HG03342 (cell line): ENCODE measurements at regions not wholly inside any gene's neighbourhood (a gene's known extent, or its start where the extent isn't known, plus 50 kb on each side); places are given as distances from the start of the nearest gene placed in this dataset.
"Not testable (repeated sequence)": the region's sequence is repeated elsewhere in the genome, so short reads cannot be mapped to it uniquely, and the experiment has no call there.

ENCODE experiments used
- ATAC-seq: cut with Tn5 transposase; IDR thresholded peaks from one replicate; pipeline ENCODE4 v1.9.1; 2021; ENCODE audit warnings: mild to moderate bottlenecking, moderate library complexity; ENCODE audit not compliant: unreplicated experiment

DNA sequence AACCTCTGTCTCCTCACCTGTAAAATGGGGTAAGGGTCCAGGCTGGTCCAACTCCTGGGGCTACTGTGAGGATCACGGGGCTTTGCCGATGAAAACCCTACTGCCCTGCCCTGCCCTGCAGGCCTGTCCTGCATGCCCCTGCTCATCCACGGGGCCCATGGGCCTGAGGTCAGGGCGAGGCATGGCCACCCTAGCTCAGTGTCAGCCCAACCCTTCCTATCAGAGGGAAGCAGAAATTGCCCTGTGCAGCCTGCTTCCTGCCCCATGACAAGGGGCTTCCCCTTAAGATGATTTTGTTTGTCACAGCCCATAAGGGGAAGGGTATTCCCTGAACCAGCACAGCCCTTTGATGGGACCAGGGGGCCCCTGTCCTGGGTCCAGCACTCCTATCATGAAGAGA, 353.6 kb upstream of the ID2 start:
- ATAC-seq: no peak

DNA sequence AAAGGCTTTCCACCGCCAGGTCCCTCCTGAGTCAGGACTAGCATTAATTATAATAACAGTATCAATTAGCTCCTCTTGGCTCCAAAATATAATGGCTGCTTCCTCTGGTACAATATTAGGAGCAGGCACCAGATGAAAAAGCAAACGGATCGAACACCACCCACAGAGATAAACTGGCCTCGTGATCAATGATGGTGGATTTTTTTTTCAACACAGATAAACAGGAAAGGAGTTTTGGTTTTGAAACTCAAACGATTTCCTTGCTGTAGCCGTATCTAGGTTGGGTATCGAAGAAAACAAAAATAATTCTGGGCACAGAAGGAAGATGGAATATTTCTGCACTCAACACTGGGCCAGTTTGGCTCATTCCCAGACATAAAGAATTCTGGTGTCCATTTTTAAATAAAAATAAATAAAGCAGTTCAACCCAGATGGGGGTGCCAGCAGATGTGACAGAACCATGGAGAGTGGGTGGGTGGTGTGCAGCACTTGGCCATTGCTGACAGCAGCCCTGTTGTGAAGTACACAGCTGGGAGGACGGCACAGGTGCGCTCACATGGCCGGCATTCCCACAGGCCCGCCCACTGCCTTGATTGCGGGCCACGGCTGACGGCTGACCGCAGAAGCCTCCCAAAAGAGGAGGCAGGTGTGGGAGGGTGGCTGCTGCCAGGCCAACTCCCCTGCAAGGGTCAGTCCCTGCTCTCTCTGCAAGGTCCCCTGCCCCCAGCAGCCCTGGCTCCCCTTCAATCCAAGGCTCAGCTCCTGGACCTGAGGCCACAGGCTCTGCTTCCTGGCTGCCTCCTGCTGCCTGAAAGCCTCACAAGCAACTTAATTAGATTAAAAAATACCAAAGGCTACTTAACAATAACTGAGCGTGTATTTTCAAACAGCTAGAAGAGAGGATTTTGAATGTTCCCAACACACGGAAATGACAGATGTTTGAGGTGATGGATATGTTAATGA, 351.9 kb upstream of the ID2 start:
- no peak for ATAC-seq

DNA sequence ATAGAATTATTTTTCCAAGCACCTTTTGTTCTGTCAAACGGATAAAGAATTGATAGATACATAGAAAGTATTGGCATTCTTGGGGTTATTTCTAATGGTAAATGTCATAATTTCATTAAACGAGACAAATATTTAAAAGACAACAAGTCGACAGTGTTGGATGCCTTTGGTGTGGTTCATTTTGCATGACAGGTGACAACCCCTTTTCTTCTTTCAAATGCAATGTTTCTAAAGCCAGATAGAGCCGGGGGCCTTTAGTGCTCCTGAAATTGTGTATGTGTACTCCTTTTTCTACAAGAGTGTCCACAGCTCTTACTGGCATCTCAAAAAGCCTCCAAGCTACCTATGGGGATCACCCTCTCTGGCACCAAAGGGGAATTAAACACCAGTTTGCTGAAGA, 350.8 kb upstream of the ID2 start:
- ATAC-seq: no peak

DNA sequence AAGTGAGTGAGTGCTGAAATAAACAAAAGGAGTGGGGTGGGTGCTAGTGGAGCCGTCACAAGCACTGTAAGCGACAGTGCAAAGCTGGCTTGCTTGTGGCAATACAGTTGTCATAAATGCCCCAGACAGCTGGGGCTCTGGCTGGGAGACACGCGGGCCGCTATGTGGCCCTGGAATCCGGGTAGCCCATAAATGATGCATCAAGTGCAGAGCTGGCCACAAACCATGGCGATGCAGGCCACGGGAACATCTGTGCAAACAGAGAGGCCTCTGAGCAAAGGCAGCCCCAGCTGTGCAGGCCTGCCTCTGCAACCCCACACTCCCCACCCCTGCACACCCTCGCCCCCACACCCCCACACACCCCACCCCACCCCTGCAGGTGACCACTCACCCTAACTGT, 349.2 kb upstream of the ID2 start:
- no peak for ATAC-seq

DNA sequence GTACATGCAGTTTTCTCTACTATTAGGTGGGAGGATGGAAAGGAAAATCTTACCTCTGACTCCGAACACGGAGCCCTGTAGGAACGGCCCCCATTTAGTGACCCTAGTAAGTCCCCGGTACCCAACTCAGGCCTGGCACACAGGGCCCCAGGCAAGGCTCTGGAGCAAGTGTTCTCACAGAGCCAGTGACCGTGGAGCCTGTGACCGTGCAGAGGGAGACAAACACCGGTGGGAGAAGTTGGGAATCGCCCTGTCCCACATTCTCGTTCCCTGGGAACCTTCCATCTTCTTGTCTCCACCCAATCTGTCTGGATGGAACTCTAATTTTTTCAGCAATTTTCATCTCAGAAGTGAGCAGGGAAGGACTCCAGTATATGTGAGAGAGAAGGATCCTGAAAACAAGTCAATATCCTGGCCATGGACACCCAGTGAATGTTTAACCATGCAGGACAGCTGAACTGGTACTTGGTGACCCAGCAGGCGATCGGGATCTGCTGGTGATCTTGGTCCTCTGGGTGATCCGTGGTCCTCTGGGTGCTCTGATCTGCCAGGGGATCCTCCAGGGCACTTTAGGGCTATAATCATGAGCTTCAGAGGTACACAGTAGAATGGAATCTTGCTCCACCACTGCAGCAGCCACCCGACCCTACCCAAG, 348.6 kb upstream of the ID2 start:
- no peak for ATAC-seq

DNA sequence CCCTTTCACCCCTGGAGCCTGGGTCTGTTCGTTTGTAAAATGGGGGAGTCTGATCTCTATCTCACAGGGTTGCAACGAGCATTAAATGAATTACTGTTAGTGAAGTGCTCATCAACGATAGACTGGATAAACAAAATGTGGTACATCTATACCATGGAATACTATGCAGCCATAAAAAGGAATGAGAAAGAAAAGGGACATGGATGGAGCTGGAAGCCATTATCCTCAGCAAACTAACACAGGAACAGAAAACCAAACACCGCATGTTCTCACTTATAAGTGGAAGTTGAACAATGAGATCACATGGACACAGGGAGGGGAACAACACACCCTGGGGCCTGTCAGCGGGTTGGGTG, 348.0 kb upstream of the ID2 start:
- ATAC-seq: not testable (repeated sequence)

DNA sequence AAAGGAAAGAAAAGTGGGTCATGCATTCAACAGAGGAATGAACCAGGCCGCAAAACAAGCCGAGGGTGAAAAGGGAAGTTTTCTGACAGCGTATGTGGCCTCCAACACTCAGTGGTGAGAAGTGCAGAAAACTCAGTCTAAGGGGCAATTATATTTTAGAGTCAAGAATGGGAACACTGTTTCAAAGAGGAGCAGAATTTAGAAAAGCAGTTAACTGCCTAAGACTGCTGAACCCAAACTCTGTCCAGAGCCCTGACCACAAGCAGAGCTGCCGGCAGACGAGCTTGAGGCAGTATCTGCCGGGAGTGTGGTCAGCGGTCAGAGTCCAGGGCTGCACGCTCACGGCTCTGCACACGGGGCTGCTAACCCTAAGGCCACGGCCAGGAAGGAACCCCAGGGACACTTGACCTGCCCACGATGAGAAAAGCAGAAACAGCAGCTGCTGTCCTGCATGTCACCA, 347.0 kb upstream of the ID2 start:
- no peak for ATAC-seq

DNA sequence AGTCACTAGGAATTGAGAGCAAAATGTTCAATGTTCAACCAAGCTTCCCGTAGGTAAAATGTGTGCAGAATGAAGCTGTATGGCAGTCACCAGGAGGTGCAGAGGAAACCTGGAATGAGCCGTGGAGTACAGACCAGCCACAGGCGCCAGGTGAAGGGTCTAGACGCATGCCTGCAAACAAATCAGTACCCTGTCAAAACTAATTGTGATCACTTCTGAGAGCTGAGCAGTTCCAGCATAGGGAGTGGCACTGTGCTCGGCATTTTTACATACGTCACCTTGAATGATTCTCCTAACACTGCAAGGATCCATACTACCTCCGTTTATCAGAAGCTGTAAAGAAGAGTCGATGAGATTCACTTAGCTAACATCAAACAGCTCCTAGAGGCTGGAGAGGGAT, 346.1 kb upstream of the ID2 start:
- no peak for ATAC-seq

DNA sequence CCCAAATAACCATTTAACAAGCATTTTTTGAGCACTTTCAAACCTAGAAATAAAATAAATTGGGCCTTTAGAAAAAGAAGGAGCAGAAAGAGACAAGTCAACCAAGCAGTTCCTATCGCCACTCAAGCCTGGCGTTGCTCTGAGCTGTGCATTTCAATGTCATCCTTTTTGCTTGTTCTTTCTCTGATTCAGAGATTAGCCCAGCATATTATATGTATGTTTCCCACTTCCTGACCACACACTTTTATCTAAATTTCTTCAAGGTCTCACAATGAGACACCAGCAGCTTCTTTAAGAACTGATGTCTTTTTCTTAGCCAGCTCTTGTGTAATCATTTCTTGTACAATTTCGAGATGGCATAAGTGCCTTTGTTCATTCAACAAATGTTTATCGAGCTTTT, 344.5 kb upstream of the ID2 start:
- ATAC-seq: no peak

DNA sequence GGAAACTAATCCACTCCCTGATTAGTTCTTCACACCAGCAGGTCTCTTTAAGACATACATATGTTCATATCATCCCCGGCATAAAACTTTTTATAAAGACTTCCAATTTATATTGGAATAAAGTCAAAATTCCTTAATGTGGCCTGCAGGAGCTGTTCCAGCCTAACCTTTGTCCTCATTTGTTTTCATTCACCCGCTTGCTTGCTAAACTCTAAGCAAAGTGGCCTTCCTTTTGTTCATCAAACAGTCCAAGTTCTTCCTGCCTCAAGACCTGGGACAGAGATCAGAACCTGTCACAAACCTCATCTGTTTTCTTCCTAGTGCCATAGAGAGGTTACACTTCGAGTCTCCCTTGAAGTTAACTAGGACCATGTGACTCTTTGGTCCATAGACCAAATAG, 339.4 kb upstream of the ID2 start:
- ATAC-seq: no peak

DNA sequence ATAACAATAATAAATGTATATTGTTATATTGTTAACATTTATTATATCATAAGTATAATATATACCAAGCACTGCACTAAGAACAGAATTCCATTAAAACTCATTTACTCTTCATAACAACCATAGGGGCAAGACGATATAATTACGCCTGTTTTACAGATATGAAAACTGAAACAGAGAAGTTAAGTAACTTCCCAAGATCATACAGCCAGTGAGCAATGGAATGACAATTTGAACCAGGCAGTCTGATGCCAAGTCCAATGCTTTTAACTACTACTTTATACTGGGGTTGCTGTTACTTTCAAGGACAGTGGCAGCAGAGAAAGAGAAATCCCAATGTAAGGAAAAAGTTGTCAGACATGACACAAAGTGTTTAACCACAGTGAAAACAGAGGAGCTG, 338.8 kb upstream of the ID2 start:
- ATAC-seq: no peak

DNA sequence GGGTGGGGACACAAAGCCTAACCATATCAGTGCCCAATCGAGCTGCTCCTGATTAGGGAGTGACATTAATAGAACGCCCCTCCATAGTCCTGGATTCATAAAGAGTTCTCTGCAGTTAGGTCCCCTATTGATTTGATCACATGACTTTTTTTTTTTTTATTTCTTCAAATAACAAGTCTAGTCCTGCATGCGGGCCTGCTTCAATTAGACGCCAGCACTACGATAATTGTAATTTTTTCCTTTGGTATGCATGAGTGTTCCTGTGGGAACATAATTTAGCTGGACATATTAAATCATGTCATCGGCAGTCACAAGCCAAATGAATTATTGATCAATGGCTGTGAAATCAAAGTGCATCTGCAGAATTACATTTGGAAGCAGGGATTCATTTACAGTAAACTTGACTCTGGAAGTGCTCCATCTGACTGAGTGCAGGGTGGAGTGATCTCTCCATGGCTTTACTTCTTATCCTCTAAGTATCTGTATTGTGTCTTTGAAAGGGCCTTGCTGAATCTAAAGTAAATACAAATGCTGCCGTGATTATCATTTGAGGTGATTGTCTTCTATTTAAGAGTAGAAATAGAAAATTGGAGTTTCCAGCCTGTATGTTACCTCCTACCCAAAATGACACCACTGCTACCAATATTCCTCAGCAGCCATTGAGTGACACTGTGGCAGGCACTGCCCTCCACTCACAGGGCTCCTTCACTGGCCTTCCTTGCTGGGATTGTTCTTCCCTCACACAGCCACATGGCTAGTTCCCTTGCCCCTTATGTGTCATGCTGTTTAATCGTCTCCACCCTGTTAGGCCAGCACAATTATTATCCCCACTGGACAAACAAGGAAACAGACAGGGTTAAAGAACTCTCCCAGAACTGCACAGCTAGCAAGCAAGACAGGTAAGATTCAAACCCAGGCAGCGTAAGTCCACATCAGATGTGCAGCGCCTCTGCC, 337.4 kb upstream of the ID2 start:
- no peak for ATAC-seq

DNA sequence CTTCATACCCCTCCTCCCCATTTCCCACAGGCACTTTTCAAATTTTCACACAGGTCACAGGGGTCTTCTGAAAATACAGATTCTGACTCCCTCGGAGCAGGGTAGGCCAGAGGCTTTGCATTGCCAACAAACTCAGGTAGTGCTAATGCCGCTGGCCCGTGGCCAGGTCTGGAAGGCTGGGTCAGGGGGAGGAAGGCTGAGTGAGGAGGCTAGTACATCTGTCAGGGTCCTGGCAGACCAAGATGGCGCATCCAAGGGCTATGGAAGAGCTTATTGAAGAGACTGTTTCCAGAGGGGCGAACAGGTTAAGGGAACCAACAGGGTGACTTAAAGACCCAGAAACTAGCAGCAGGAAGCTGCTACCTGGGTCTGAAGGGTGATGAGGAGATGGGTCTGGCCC, 336.7 kb upstream of the ID2 start:
- ATAC-seq: no peak

DNA sequence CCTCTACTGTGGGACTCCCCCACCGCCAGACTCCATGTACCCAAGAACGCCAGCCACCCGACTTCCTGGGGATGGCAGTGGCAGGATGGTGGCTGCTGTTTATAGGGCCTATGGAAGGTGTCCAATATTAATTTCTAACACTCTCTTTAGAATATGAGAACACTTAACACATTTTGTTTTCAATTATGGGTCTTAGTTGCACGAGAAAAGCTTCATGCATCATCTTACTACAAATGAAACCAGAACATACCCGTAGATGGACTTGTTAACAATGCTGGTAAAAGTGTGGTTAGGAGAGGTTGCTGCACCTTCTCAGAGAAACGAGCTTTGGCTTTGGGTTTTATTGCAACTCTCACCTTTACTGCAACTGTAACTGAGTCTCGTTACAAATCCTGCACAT, 335.6 kb upstream of the ID2 start:
- ATAC-seq: no peak

DNA sequence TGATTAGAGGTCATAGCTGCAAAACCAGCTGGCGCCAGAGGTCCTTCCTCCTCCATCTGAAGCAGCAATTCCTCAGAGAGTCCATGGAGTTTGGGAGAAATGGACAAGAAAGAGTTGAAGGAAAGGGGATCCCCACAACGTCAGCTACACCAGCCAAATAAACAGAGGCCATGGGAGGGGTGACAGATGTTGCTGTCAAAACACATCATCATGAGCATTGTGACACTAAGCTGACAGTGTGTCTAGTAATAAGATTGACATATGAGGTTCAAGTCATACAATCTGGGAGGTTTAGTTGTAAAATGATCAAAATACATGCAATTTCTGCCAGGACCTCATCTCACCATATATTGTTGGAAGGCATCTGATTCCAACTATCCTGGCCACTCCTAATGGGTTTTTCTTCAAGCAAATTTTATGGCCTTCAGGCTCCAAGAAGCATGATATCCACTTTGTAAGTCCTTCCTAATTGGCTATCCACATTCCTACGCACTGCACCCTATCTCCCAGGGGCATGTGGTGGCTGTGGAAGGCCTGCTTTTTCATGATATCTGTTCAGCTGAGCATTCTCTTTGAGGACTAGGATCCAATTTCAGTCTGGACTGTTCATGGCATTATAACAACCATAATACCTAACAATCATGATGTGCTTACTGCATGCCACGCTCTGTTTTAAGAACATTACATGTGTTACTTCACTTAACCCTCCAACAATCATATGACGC, 335.0 kb upstream of the ID2 start:
- no peak for ATAC-seq

DNA sequence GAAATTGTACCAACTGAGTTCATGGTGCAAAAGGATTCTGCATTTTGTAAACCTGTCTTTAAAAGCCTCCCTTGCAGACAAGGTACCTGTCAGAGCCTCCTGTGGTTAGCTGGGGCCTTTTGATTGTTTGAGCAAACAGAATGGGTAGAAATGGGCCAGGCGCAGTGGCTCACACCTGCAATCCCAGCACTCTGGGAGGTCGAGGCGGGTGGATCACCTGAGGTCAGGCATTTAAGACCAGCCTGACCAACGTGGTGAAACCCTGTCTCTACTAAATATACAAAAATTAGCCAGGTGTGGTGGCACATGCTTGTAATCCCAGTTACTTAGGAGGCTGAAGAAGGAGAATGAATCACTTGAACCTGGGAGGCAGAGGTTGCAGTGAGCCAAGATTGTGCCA, 332.9 kb upstream of the ID2 start:
- ATAC-seq: not testable (repeated sequence)

DNA sequence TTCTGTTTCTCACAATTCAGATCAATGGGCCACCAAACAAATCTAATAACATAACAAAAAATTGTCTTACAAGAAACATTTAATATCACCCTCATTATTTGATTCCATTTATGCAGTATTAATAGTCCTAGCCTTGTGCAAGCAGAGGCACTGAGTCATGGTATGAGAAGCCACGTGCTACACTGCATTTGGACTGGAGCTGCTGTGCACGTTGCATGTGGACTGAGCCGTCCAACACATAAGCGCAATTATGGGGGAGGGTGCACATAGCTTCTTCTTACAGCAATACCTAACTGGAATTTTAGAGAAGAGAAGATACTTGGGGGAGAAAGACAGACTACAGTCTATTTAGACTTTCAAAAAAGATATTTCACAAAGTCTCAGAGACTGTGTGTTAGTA, 329.6 kb upstream of the ID2 start:
- ATAC-seq: no peak

DNA sequence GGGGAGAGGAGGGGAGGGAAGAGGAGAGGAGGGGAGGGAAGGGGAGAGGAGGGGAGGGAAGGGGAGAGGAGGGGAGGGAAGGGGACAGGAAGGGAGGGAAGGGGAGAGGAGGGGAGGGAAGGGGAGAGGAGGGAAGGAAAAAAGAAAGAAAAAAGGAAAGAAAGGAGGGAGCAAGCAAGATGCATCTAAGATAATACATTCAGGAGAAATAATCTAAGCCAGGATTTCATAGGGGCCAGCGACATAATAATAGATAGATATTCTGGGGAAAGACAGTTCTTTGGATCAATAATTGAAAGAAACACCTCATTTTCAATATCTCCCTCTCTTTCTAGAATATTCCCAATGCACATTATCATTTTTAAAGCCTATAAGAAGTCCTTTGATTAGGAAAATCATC, 328.9 kb upstream of the ID2 start:
- no peak for ATAC-seq

DNA sequence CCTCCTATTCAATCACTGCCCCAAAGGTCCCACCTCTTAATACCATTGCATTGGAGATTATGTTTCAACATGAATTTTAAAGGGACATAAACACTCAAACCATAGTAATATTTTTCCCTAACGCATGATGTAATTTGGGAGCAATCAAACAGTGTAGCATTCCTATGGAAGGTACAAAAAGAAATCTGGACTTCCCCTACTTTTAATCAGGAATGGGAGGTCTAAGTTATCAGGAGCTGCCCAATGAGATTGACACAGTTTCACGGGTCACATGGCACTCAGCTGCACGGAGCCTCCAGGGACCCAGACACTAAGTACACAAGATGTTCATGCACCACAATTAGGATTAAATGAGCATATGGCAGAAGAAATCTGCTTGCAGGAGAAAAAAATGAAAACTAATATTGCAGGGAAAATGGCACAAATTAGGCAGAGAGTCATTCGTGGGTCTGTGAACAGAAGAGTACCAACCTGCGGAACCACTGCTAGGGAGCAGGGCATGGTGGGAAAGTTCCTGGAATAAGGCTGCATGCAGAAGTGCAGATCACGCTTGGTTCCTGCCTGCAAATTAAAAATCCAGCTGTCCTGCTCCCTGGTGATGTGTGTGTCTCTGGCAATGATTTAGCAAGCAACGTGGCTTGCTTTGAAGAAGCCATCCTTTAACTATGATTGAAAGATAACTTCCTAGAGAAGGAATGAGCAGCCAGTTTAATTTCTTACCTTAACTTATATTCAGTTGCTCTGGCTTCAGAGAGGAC, 326.6 kb upstream of the ID2 start:
- ATAC-seq: no peak
